Parathyroid adenoma (tissue), 2 donors: ENCODE measurements at regions not wholly inside any gene's neighbourhood (a gene's known extent, or its start where the extent isn't known, plus 50 kb on each side); places are given as distances from the start of the nearest gene placed in this dataset.
"Not testable (repeated sequence)": the region's sequence is repeated elsewhere in the genome, so short reads cannot be mapped to it uniquely, and the experiment has no call there.

Source experiments
- H2AFZ ChIP-seq: fragments of 300-600 bp; sonication (generic); one replicate; pipeline ENCODE4 v1.7.0; 2017; ENCODE audit warnings: antibody characterized with exemption, mild to moderate bottlenecking
- H3K27ac ChIP-seq: fragments of 300-600 bp; sonication (generic); one replicate; pipeline ENCODE4 v1.7.0; 2017
- H3K27me3 ChIP-seq: fragments of 300-600 bp; sonication (generic); one replicate; pipeline ENCODE4 v1.7.0; 2017; ENCODE audit warnings: low read length; ENCODE audit not compliant: control insufficient read depth, insufficient read depth
- H3K36me3 ChIP-seq: fragments of 300-600 bp; sonication (generic); one replicate; pipeline ENCODE4 v1.7.0; 2017; ENCODE audit warnings: low read length; ENCODE audit not compliant: control insufficient read depth, insufficient read depth
- H3K4me1 ChIP-seq: fragments of 300-600 bp; sonication (generic); one replicate; pipeline ENCODE4 v1.7.0; 2017; ENCODE audit warnings: control low read depth
- H3K4me2 ChIP-seq: fragments of 300-600 bp; sonication (generic); one replicate; pipeline ENCODE4 v1.7.0; 2017; ENCODE audit warnings: low read length
- H3K4me3 ChIP-seq: fragments of 300-600 bp; sonication (generic); one replicate; pipeline ENCODE4 v1.7.0; 2017; ENCODE audit warnings: low read depth, low read length
- H3K79me2 ChIP-seq: fragments of 300-600 bp; sonication (generic); one replicate; pipeline ENCODE4 v1.7.0; 2017; ENCODE audit warnings: control low read depth
- H3K9ac ChIP-seq: fragments of 300-600 bp; sonication (generic); one replicate; pipeline ENCODE4 v1.7.0; 2017; ENCODE audit warnings: mild to moderate bottlenecking
- H3K9me3 ChIP-seq: fragments of 300-600 bp; sonication (generic); one replicate; pipeline ENCODE4 v1.7.0; 2017; ENCODE audit warnings: low read length; ENCODE audit not compliant: control insufficient read depth
- TF ChIP-seq, protein P1 (sequence below): fragments of 300-600 bp; sonication (generic); IDR thresholded peaks from one replicate; pipeline ENCODE4 v1.7.0; 2017; ENCODE audit warnings: antibody characterized with exemption, mild to moderate bottlenecking
- donor health status: primary hyperparathyroidism.

DNA sequence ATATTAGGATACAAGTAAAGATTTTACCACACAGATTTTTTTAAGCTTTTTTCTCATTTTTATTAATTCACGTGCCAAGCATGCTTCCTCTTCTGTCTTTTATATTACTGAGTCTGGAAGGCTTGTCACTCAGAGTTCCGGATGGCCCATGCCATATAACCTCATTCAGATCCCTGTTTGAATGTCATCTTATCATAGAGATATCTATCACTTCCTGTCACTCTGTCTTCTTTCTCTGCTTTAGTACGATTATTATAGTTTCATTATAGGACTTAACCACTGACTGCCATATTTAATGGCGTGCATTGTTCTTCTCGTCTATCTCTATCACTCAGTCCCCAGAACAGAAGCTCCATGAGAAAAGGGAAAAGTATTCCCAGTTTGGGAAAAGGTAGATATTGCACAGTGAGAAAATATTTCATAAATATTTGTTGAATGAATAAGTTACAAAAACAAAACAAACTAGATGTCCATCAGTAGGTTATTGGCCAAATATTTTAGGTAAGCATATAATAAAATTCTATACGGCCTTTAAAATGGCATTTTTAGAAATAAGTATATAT, 296.9 kb upstream of the GOT2 start:
- Histone ChIP-seq H3K27ac (no peak overlapping the region), H3K4me1 (no peaks in the 10 kb centered on the region), H3K4me3 (no peak overlapping the region), H3K9me3 (no peaks in the 10 kb centered on the region), H3K79me2 (no peaks in the 10 kb centered on the region), H2AFZ (no peak overlapping the region), H3K9ac (no peak overlapping the region), H3K27me3 (no peaks in the 10 kb centered on the region), H3K4me2 (no peak overlapping the region), H3K36me3 (no peaks in the 10 kb centered on the region)
- TF ChIP-seq, protein P1, sequence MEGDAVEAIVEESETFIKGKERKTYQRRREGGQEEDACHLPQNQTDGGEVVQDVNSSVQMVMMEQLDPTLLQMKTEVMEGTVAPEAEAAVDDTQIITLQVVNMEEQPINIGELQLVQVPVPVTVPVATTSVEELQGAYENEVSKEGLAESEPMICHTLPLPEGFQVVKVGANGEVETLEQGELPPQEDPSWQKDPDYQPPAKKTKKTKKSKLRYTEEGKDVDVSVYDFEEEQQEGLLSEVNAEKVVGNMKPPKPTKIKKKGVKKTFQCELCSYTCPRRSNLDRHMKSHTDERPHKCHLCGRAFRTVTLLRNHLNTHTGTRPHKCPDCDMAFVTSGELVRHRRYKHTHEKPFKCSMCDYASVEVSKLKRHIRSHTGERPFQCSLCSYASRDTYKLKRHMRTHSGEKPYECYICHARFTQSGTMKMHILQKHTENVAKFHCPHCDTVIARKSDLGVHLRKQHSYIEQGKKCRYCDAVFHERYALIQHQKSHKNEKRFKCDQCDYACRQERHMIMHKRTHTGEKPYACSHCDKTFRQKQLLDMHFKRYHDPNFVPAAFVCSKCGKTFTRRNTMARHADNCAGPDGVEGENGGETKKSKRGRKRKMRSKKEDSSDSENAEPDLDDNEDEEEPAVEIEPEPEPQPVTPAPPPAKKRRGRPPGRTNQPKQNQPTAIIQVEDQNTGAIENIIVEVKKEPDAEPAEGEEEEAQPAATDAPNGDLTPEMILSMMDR = no peak

DNA sequence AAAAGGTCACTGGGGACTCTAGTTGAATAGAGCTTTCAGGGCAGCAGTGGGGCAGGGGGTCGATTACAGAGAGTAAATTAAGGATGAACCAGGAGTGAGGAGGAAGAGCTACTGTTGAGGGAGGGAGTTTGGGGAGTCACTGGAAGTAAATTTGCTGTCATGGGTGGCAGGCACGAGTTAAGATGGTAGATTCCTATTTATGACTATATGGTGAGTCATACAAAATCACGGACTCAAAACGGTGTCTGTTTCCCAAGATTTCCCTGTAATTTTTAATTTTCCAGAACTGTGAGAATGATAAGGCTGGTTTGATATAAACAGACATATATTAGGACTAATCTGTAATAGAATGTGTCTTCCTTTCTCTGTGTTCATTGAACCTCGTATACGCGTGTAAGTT, 287.6 kb upstream of the GOT2 start:
- H3K4me2 ChIP-seq = no peak overlapping the region

DNA sequence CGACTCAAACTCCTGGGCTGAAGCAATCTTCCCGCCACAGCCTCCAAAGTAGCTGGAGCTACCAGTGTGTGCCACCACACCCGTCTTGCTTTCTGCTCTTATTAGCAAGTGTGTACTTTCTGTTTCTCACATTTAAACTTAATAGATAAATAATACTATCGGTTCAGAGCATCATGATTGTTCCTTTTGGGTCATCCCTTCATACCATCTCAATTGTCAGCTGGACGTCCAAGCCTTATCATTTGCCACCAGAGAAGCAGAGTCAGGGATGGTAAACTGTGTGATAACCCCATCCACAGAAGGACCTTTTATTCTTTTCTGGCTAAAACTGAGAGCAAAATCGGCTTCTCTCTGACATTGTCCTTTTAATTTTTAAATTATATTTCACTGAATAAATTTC, 279.8 kb upstream of the GOT2 start:
- no peak overlapping the region for H3K4me2 ChIP-seq

More for the DNA sequence above, 287.6 kb upstream of the GOT2 start:
- Histone ChIP-seq H3K4me1 (no peaks in the 10 kb centered on the region), H3K36me3 (no peaks in the 10 kb centered on the region), H3K4me3 (no peak overlapping the region), H3K79me2 (no peaks in the 10 kb centered on the region), H2AFZ (no peak overlapping the region), H3K9ac (no peak overlapping the region), H3K27ac (no peak overlapping the region), H3K9me3 (no peaks in the 10 kb centered on the region), H3K27me3 (no peaks in the 10 kb centered on the region)
- TF ChIP-seq, protein P1 = no peak

DNA sequence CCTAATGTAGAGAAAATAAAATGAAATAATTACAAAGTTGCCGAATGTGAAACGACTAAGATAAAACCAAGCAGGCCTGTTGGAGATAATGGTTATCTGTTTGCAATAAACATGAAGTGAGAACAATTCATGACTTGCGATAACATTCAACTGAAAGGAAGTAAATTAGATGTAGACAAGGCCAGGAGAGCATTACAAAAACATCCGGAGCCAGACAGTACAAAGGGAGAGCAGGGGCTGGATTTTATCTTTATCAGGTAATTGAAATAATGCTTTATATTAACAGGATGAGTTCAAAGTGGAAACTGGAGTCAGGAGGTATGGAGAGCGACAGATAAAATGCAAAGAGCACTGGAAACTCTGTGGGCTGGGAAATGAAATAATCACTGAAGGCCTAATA, 265.6 kb upstream of the GOT2 start:
- H3K9me3 ChIP-seq = no peaks in the 10 kb centered on the region
- no peaks in the 10 kb centered on the region for H3K36me3 ChIP-seq
- no peak overlapping the region for H3K4me2 ChIP-seq
- no peaks in the 10 kb centered on the region for H3K4me1 ChIP-seq
- no peaks in the 10 kb centered on the region for H3K27me3 ChIP-seq
- no peak overlapping the region for H3K27ac ChIP-seq
- H3K9ac ChIP-seq = no peak overlapping the region
- H3K79me2 ChIP-seq = no peaks in the 10 kb centered on the region
- H2AFZ ChIP-seq = no peak overlapping the region
- H3K4me3 ChIP-seq = no peak overlapping the region
- TF ChIP-seq, protein P1 = no peak

More for the DNA sequence above, 279.8 kb upstream of the GOT2 start:
- Histone ChIP-seq H3K4me3 (no peak overlapping the region), H2AFZ (no peak overlapping the region), H3K27ac (no peak overlapping the region), H3K4me1 (no peaks in the 10 kb centered on the region), H3K9ac (no peak overlapping the region), H3K27me3 (no peaks in the 10 kb centered on the region), H3K79me2 (no peaks in the 10 kb centered on the region), H3K9me3 (no peaks in the 10 kb centered on the region), H3K36me3 (no peaks in the 10 kb centered on the region)
- TF ChIP-seq, protein P1 = no peak

DNA sequence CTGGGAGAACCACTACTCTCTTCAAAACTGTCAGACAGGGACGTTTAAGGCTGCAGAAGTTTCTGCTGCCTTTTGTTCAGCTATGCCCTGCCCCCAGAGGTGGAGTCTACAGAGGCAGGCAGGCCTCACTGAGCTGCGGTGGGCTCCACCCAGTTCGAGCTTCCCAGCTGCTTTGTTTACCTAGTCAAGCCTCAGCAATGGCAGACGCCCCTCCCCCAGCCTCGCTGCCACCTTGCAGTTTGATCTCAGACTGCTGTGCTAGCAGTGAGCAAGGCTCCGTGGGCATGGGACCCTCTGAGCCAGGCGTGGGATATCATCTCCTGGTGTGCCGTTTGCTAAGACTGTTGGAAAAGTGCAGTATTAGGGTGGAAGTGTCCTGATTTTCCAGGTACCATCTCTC, 258.6 kb upstream of the GOT2 start:
- not testable (repeated sequence) for H3K4me1 ChIP-seq, H3K4me2 ChIP-seq, H3K27me3 ChIP-seq, H3K79me2 ChIP-seq, H2AFZ ChIP-seq, H3K36me3 ChIP-seq, H3K4me3 ChIP-seq, H3K9ac ChIP-seq, H3K27ac ChIP-seq, H3K9me3 ChIP-seq

DNA sequence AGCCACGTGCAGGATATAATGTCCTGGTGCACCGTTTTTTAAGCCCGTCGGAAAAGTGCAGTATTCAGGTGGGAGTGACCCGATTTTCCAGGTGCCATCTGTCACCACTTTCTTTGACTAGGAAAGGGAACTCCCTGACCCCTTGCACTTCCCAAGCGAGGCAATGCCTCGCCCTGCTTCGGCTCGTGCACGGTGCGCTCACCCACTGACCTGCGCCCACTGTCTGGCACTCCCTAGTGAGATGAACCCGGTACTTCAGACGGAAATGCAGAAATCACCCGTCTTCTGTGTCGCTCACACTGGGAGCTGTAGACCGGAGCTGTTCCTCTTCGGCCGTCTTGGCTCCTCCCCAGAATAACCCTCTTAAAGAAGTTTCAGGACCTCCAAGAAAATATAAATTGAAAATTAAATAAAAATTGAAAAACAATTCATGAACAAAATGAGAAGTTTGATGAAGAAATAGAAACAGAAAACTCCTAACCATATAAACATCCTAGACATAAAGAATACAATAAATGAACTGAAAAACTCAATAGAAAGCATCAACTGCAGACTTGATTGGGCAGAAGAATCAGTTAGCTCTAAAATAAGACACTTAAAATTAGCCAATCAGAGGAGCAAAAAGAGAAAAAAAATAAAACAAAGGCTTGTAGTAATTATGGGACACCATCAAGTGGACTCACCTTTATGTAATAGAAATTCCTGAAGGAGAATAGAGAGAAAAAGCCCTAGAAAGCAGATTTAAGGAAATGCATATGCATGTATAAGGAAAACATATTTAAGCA, 249.3 kb upstream of the GOT2 start:
- H3K4me2 ChIP-seq, H3K9ac ChIP-seq, H3K9me3 ChIP-seq, H3K4me1 ChIP-seq, H3K79me2 ChIP-seq, H3K36me3 ChIP-seq, H2AFZ ChIP-seq, H3K27ac ChIP-seq, H3K27me3 ChIP-seq, H3K4me3 ChIP-seq: not testable (repeated sequence)
